ENCODE measurements at regions not wholly inside any gene's neighbourhood (a gene's known extent, or its start where the extent isn't known, plus 50 kb on each side); places are given as distances from the start of the nearest gene placed in this dataset.

GRCh38 chr1:118751166-118751565 lies 237.0 kb downstream of the TBX15 start:
- no TSS peak for BruUV-seq (replicated peaks)
- POLR2A ChIA-PET (ENCODE audit: unreplicated experiment) = no interaction called here
- dilution Hi-C loops (cut with HindIII; ENCODE audit: low sequenced_read_pairs, unreplicated experiment) = no loop called here

More at GRCh38 chr1:118751166-118751565, 237.0 kb downstream of the TBX15 start:
- ATAC-seq (ENCODE audit: low read depth) (no peak), DNase-seq (no peak)
- H3K23ac ChIP-seq (ENCODE audit: low read depth, low read length) = no peak overlapping the region
- H2AK5ac ChIP-seq (ENCODE audit: low read depth, low read length) = no peak overlapping the region
- H3K14ac ChIP-seq (replicated peaks; ENCODE audit: low read depth, low read length) = no peak overlapping the region
- no peaks in the 10 kb centered on the region for H3K9me3 ChIP-seq (ENCODE audit: control insufficient read depth, insufficient read depth, low read length)
- H3K79me1 ChIP-seq (ENCODE audit: low read depth in 1 of 2, low read length in 2 of 2) = no peaks in the 10 kb centered on the region
- H3K4me3 ChIP-seq (ENCODE audit: insufficient read depth, low read depth, low read length) = no peak overlapping the region
- no peak overlapping the region for H2BK5ac ChIP-seq (ENCODE audit: low read depth, low read length, poor library complexity, severe bottlenecking)
- H2BK120ac ChIP-seq (ENCODE audit: low read depth, low read length) = no peak overlapping the region
- no peak overlapping the region for H3K18ac ChIP-seq (ENCODE audit: low read depth, low read length)
- H3K4me1 ChIP-seq (ENCODE audit: control insufficient read depth, insufficient read depth, low read length) = no peaks in the 10 kb centered on the region
- no peak overlapping the region for H2AK9ac ChIP-seq (replicated peaks; ENCODE audit: low read depth, low read length, poor library complexity)
- no peak overlapping the region for H3K56ac ChIP-seq (ENCODE audit: extremely low read depth, insufficient read depth, low read length)
- no peak overlapping the region for H2AFZ ChIP-seq (replicated peaks; ENCODE audit: low read length, poor library complexity)
- no peaks in the 10 kb centered on the region for H3K9me1 ChIP-seq (ENCODE audit: insufficient read depth, low read length)
- H3K36me3 ChIP-seq (ENCODE audit: control insufficient read depth, insufficient read depth, low read length) = no peaks in the 10 kb centered on the region
- no peak overlapping the region for H3K27ac ChIP-seq (ENCODE audit: insufficient read depth, low read length)
- H4K91ac ChIP-seq (ENCODE audit: insufficient read depth, low read depth, low read length) = no peak overlapping the region
- CTCF ChIA-PET = no interaction called here
- no peak overlapping the region for H3K4me2 ChIP-seq (ENCODE audit: low read depth, low read length)
- in situ Hi-C loops (cut with MboI; ENCODE audit: low sequenced_read_pairs) (no loop called here), intact Hi-C loops (cut with micrococcal nuclease) (no loop called here)
- no peak overlapping the region for H4K8ac ChIP-seq (ENCODE audit: low read depth in 2 of 2, low read length in 2 of 2)
- H3K9ac ChIP-seq (ENCODE audit: low read depth, low read length) = no peak overlapping the region
- H3K27me3 ChIP-seq (ENCODE audit: control insufficient read depth, insufficient read depth, low read length) = no peaks in the 10 kb centered on the region
- no peak for TF ChIP-seq USF2 (IDR thresholded peaks at IDR 0.05; ENCODE audit: low read depth, low read length)
- TF ChIP-seq FOS (IDR thresholded peaks at IDR 0.05; ENCODE audit: low read depth, low read length) = no peak
- TF ChIP-seq RCOR1 (IDR thresholded peaks at IDR 0.05; ENCODE audit: insufficient replicate concordance, low read length) = no peak
- TF ChIP-seq MAFK (IDR thresholded peaks at IDR 0.05; ENCODE audit: low read depth, low read length) = no peak
- no peak for TF ChIP-seq RAD21 (IDR thresholded peaks at IDR 0.05; ENCODE audit: low read length)
- TF ChIP-seq, protein P1, sequence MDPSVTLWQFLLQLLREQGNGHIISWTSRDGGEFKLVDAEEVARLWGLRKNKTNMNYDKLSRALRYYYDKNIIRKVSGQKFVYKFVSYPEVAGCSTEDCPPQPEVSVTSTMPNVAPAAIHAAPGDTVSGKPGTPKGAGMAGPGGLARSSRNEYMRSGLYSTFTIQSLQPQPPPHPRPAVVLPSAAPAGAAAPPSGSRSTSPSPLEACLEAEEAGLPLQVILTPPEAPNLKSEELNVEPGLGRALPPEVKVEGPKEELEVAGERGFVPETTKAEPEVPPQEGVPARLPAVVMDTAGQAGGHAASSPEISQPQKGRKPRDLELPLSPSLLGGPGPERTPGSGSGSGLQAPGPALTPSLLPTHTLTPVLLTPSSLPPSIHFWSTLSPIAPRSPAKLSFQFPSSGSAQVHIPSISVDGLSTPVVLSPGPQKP (IDR thresholded peaks at IDR 0.05; ENCODE audit: borderline replicate concordance, low read depth, low read length) = no peak
- no peak for TF ChIP-seq MAZ (IDR thresholded peaks at IDR 0.05; ENCODE audit: borderline replicate concordance, low read depth, low read length)
- no peak for TF ChIP-seq NFE2L2 (IDR thresholded peaks at IDR 0.05; ENCODE audit: low read depth, low read length)
- no peak for TF ChIP-seq MXI1 (IDR thresholded peaks at IDR 0.05; ENCODE audit: borderline replicate concordance, low read depth, low read length)
- no peak for TF ChIP-seq CHD1 (IDR thresholded peaks at IDR 0.05; ENCODE audit: low read depth, low read length)
- no peak for TF ChIP-seq RFX5 (IDR thresholded peaks at IDR 0.05; ENCODE audit: low read depth, low read length)
- no peak for TF ChIP-seq BHLHE40 (IDR thresholded peaks at IDR 0.05; ENCODE audit: low read depth, low read length)
- TF ChIP-seq SMC3 (IDR thresholded peaks at IDR 0.05; ENCODE audit: low read depth, low read length) = no peak
- TF ChIP-seq, protein P2, sequence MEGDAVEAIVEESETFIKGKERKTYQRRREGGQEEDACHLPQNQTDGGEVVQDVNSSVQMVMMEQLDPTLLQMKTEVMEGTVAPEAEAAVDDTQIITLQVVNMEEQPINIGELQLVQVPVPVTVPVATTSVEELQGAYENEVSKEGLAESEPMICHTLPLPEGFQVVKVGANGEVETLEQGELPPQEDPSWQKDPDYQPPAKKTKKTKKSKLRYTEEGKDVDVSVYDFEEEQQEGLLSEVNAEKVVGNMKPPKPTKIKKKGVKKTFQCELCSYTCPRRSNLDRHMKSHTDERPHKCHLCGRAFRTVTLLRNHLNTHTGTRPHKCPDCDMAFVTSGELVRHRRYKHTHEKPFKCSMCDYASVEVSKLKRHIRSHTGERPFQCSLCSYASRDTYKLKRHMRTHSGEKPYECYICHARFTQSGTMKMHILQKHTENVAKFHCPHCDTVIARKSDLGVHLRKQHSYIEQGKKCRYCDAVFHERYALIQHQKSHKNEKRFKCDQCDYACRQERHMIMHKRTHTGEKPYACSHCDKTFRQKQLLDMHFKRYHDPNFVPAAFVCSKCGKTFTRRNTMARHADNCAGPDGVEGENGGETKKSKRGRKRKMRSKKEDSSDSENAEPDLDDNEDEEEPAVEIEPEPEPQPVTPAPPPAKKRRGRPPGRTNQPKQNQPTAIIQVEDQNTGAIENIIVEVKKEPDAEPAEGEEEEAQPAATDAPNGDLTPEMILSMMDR (conservative IDR thresholded peaks at IDR 0.05; ENCODE audit: low read depth, low read length) = no peak
- no peak for TF ChIP-seq POLR2A (IDR thresholded peaks at IDR 0.05; ENCODE audit: low read depth, low read length)
- TF ChIP-seq CEBPB (IDR thresholded peaks at IDR 0.05; ENCODE audit: low read depth, low read length) = no peak
- no peak overlapping the region for H2BK15ac ChIP-seq (ENCODE audit: low read depth, low read length)
- no peak overlapping the region for H2BK20ac ChIP-seq (ENCODE audit: low read depth, low read length)
- no peaks in the 10 kb centered on the region for H4K20me1 ChIP-seq (ENCODE audit: insufficient read depth, low read length)
- H3K4ac ChIP-seq (ENCODE audit: low read depth, low read length) = no peak overlapping the region
- no peak overlapping the region for H4K5ac ChIP-seq (ENCODE audit: low read depth, low read length)
